LoVo (cell line): ENCODE measurements at regions not wholly inside any gene's neighbourhood (a gene's known extent, or its start where the extent isn't known, plus 50 kb on each side); places are given as distances from the start of the nearest gene placed in this dataset.

Experiments used
- DNase-seq: peaks from one replicate; pipeline ENCODE4 v3.0.0-alpha.2; 2016; ENCODE audit warnings: low spot score

DNA sequence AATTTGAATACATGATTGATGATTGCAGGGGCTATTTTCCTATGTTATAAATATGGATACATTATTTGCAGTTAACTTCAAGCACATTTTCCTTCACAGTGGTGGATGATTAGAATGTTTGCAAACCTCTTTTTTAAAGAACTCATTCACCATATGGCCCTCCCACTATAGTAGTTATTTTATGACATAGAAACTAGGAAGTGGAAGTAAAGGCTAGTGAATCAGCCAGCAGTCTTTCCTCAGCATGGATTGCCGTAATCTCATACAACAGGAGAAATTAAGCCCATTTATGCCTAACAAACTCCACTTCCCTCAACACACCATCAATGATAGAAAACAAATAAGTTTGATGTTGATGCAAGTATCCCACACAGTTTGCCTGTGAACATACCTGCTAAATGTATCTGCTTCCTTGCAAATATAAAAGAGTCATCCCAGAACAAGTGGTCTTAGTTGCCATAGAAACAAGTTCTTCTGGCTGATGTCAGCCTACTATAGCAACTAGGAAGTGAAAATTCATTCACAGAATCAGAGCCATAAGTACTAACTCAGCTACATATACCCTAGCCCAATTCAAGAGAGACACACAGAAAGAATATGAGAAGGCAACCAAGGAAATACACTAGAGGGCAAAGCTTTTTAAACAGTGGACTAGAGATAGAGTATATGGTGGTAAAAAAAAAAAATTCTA, 100.9 kb upstream of the RADX start:
- DNase-seq, result no peak
